A549 (cell line): ENCODE measurements at regions not wholly inside any gene's neighbourhood (a gene's known extent, or its start where the extent isn't known, plus 50 kb on each side); places are given as distances from the start of the nearest gene placed in this dataset.

Experiments used
- ATAC-seq, 2 experiments: fragments of 200-7000 bp in 1 of 2; fragments of >200 bp in 1 of 2; cut with Nextera tagmentation in 1 of 2; cut with Tn5 transposase in 1 of 2; 3 replicates each; pipeline versions ENCODE4 v1.8.0 to v1.9.1; 2018 to 2020; ENCODE audit warnings: mild to moderate bottlenecking in 1 of 2, moderate library complexity in 1 of 2
- CTCF ChIA-PET: fragments of 300-600 bp; sonication (Branson Sonifier 250); formaldehyde crosslinking; extraction: SDS; loops from one replicate; lab custom pipeline; 2021; ENCODE audit warnings: antibody characterized with exemption, inconsistent platforms; lab: Yijun Ruan, JAX
- POLR2A ChIA-PET: fragments of 350-600 bp; formaldehyde crosslinking; extraction: SDS; loops from one replicate; lab custom pipeline; 2021; ENCODE audit warnings: antibody characterized with exemption, inconsistent platforms; lab: Yijun Ruan, JAX
- DNase-seq, 2 experiments: peaks; one replicate each; pipeline versions ENCODE4 v3.0.0 to v3.0.0-alpha.2; 2011 to 2016; ENCODE audit warnings: low read depth in 1 of 2, low spot score in 1 of 2
- FAIRE-seq: peaks from 2 replicates; lab custom pipeline; 2011; peaks lifted over from hg19 to GRCh38; lab: Jason Lieb, UNC
- H3K27ac ChIP-seq, 2 experiments: fragments of >200 bp; sonication (Bioruptor Twin); formaldehyde crosslinking; 3 replicates each; pipeline ENCODE4 v1.5.1; 2016 to 2017
- H3K4me1 ChIP-seq: fragments of >200 bp; sonication (Bioruptor Twin); formaldehyde crosslinking; 3 replicates; pipeline ENCODE4 v1.6.1; 2016
- H3K4me2 ChIP-seq: fragments of >200 bp; sonication (Bioruptor Twin); formaldehyde crosslinking; 3 replicates; pipeline ENCODE4 v1.6.1; 2016
- H3K4me3 ChIP-seq: fragments of >200 bp; sonication (Bioruptor Twin); formaldehyde crosslinking; 3 replicates; pipeline ENCODE4 v1.5.1; 2016
- H3K9me3 ChIP-seq: fragments of >200 bp; sonication (Bioruptor Twin); formaldehyde crosslinking; 3 replicates; pipeline ENCODE4 v1.6.1; 2016
- CBX2 ChIP-seq: fragments of 200-600 bp; sonication (generic); IDR thresholded peaks from 2 replicates; pipeline ENCODE4 v1.6.1; 2016; ENCODE audit warnings: low read depth, mild to moderate bottlenecking, borderline replicate concordance
- CTCF ChIP-seq: fragments of >200 bp; sonication (Bioruptor Twin); formaldehyde crosslinking; IDR thresholded peaks from 3 replicates; pipeline ENCODE4 v1.5.1; 2016
- E2F6 ChIP-seq: IDR thresholded peaks from 2 replicates; pipeline ENCODE4 v1.6.1; 2012; ENCODE audit warnings: low read depth, borderline replicate concordance
- EP300 ChIP-seq, 2 experiments: fragments of >200 bp; sonication (Bioruptor Twin); formaldehyde crosslinking; IDR thresholded peaks; 2 replicates in 1 of 2; 3 replicates in 1 of 2; pipeline ENCODE4 v1.6.1; 2016 to 2017
- ESRRA ChIP-seq: fragments of 150-350 bp; IDR thresholded peaks from 2 replicates; pipeline ENCODE4 v1.6.1; 2014; ENCODE audit warnings: mild to moderate bottlenecking, low read length, borderline replicate concordance
- FOSB ChIP-seq: fragments of 250-450 bp; sonication (Bioruptor Pico); IDR thresholded peaks from 2 replicates; pipeline ENCODE4 v1.5.0; 2020; ENCODE audit warnings: mild to moderate bottlenecking, moderate library complexity
- FOSL2 ChIP-seq, 2 experiments: fragments of 450-650 bp in 1 of 2; fragments of >200 bp in 1 of 2; sonication (Bioruptor Twin) in 1 of 2; formaldehyde crosslinking; IDR thresholded peaks; 2 replicates each; pipeline versions ENCODE4 v1.5.0 to v1.6.1; 2016 to 2020; ENCODE audit warnings: mild to moderate bottlenecking in 1 of 2, moderate library complexity in 1 of 2
- FOXS1 ChIP-seq: fragments of 250-450 bp; sonication (Bioruptor Pico); IDR thresholded peaks from 2 replicates; pipeline ENCODE4 v1.5.0; 2020; ENCODE audit warnings: mild to moderate bottlenecking, moderate library complexity
- HES2 ChIP-seq: fragments of >200 bp; sonication (Bioruptor Twin); formaldehyde crosslinking; IDR thresholded peaks from 2 replicates; pipeline ENCODE4 v1.6.1; 2016
- HEYL ChIP-seq: fragments of 250-450 bp; sonication (Bioruptor Pico); IDR thresholded peaks from 2 replicates; pipeline ENCODE4 v1.8.0; 2021; ENCODE audit warnings: mild to moderate bottlenecking, moderate library complexity
- HOXA7 ChIP-seq: fragments of 250-450 bp; sonication (Bioruptor Pico); IDR thresholded peaks from 2 replicates; pipeline ENCODE4 v1.5.0; 2020; ENCODE audit warnings: mild to moderate bottlenecking, moderate library complexity
- HOXB5 ChIP-seq: fragments of 250-450 bp; sonication (Bioruptor Pico); IDR thresholded peaks from 2 replicates; pipeline ENCODE4 v1.5.0; 2020; ENCODE audit warnings: mild to moderate bottlenecking, moderate library complexity
- KDM5A ChIP-seq: fragments of 200-600 bp; sonication (generic); IDR thresholded peaks from 2 replicates; pipeline ENCODE4 v1.6.1; 2016; ENCODE audit warnings: antibody characterized with exemption, mild to moderate bottlenecking
- MAFK ChIP-seq: fragments of 450-650 bp; IDR thresholded peaks from 2 replicates; pipeline ENCODE4 v1.6.1; 2014; ENCODE audit not compliant: partially characterized antibody
- MAX ChIP-seq: IDR thresholded peaks from 2 replicates; pipeline ENCODE4 v1.6.1; 2012
- MAZ ChIP-seq: fragments of 150-350 bp; IDR thresholded peaks from 2 replicates; pipeline ENCODE4 v1.6.1; 2014; ENCODE audit warnings: antibody characterized with exemption, low read depth, low read length, borderline replicate concordance
- MYC ChIP-seq: IDR thresholded peaks from 2 replicates; pipeline ENCODE4 v1.6.1; 2012; ENCODE audit warnings: mild to moderate bottlenecking, inconsistent platforms, low read length, improper control_type of control experiment, borderline replicate concordance
- NR3C1 ChIP-seq: fragments of >200 bp; sonication (Bioruptor Twin); formaldehyde crosslinking; IDR thresholded peaks from 3 replicates; pipeline ENCODE4 v1.6.1; 2017
- PBX3 ChIP-seq: IDR thresholded peaks from 2 replicates; pipeline ENCODE4 v1.6.1; 2012
- PHF8 ChIP-seq: fragments of 200-600 bp; sonication (generic); IDR thresholded peaks from 2 replicates; pipeline ENCODE4 v1.6.1; 2016; ENCODE audit warnings: low read depth, mild to moderate bottlenecking, antibody characterized with exemption, moderate library complexity, borderline replicate concordance
- POLR2A ChIP-seq: IDR thresholded peaks from 2 replicates; pipeline ENCODE4 v1.6.1; 2012; ENCODE audit warnings: mild to moderate bottlenecking, low read length
- RAD21 ChIP-seq, 2 experiments: fragments of >200 bp in 1 of 2; sonication (Bioruptor Twin) in 1 of 2; formaldehyde crosslinking in 1 of 2; IDR thresholded peaks in 1 of 2; conservative IDR thresholded peaks in 1 of 2; 2 replicates in 1 of 2; 3 replicates in 1 of 2; pipeline ENCODE4 v1.6.1; 2012 to 2018; ENCODE audit warnings: inconsistent platforms in 1 of 2
- RARB ChIP-seq: fragments of 250-450 bp; sonication (Bioruptor Pico); IDR thresholded peaks from 2 replicates; pipeline ENCODE4 v1.8.0; 2021; ENCODE audit warnings: mild to moderate bottlenecking, moderate library complexity
- SMC3 ChIP-seq: fragments of >200 bp; sonication (Bioruptor Twin); formaldehyde crosslinking; IDR thresholded peaks from 3 replicates; pipeline ENCODE4 v1.6.1; 2018; ENCODE audit warnings: inconsistent platforms
- SREBF2 ChIP-seq: fragments of 450-650 bp; IDR thresholded peaks from 2 replicates; pipeline ENCODE4 v1.6.1; 2014; ENCODE audit warnings: mild to moderate bottlenecking, moderate library complexity
- TFCP2L1 ChIP-seq: fragments of 250-450 bp; sonication (Bioruptor Pico); IDR thresholded peaks from 2 replicates; pipeline ENCODE4 v1.5.0; 2021; ENCODE audit warnings: mild to moderate bottlenecking
- ZNF302 ChIP-seq: fragments of 250-450 bp; sonication (Bioruptor Pico); IDR thresholded peaks from 2 replicates; pipeline ENCODE4 v1.9.0; 2021; ENCODE audit warnings: inconsistent platforms, mild to moderate bottlenecking, moderate library complexity
- ZSCAN20 ChIP-seq: fragments of 250-450 bp; sonication (Bioruptor Pico); IDR thresholded peaks from 2 replicates; pipeline ENCODE4 v1.8.0; 2022; ENCODE audit warnings: mild to moderate bottlenecking, moderate library complexity
- WGBS: methylation state at CpG from one replicate; pipeline ENCODE4 v1.1.6; 2017; ENCODE audit errors: missing lambda C conversion rate; 5-methylcytosine and 5-hydroxymethylcytosine counted together

- TF ChIP-seq EP300 (IDR thresholded peaks at IDR 0.05) (no peak), E2F6 (no peak), CBX2 (no peak), FOSL2 (IDR thresholded peaks at IDR 0.05) (no peak), FOSL2 (CRISPR knock-in tag; IDR thresholded peaks at IDR 0.05) (no peak), MYC (no peak)
- TF ChIP-seq, all 56 proteins: peak for 0
Observed at GRCh38 chr6:2581611-2582010, 169.1 kb downstream of the MYLK4 start (continued).

GRCh38 chr6:2581011-2581410 is 169.7 kb downstream of the MYLK4 start:
- ATAC-seq = no peak
- WGBS = 63% methylated on average over 4 of the region's 4 CpGs
- Histone ChIP-seq H3K4me1 (no peaks in the 10 kb centered on the region), H3K4me3 (no peak overlapping the region), H3K4me2 (no peak overlapping the region), H3K27ac (no peak overlapping the region), H3K9me3 (no peaks in the 10 kb centered on the region)
- FAIRE-seq = no peak
- ChIA-PET CTCF (no interaction called here), POLR2A (no interaction called here)
- TF ChIP-seq HOXB5 (CRISPR knock-in tag) (no peak), MYC (no peak), SMC3 (no peak), ZSCAN20 (CRISPR knock-in tag) (no peak), MAZ (no peak), RARB (CRISPR knock-in tag) (no peak), HEYL (CRISPR knock-in tag) (no peak), KDM5A (no peak), CTCF (no peak), ESRRA (no peak), HES2 (no peak), POLR2A (no peak), PHF8 (no peak), PBX3 (no peak), HOXA7 (CRISPR knock-in tag) (no peak), TFCP2L1 (CRISPR knock-in tag) (no peak), NR3C1 (no peak)
- no peak for DNase-seq

GRCh38 chr6:2579804-2580570 is 170.7 kb downstream of the MYLK4 start:
- Histone ChIP-seq H3K9me3 (no peaks in the 10 kb centered on the region), H3K4me3 (no peak overlapping the region), H3K4me2 (no peak overlapping the region), H3K27ac (no peak overlapping the region), H3K4me1 (no peaks in the 10 kb centered on the region)
- POLR2A ChIA-PET = no interaction called here
- no peak for FAIRE-seq
- CTCF ChIA-PET = no interaction called here
- TF ChIP-seq HES2 (no peak), MAFK (no peak), ZSCAN20 (CRISPR knock-in tag) (no peak), EP300 (IDR thresholded peaks at IDR 0.05) (no peak), HOXA7 (CRISPR knock-in tag) (no peak), ESRRA (no peak), HOXB5 (CRISPR knock-in tag) (no peak), SREBF2 (no peak), POLR2A (no peak), MAX (no peak), PHF8 (no peak), FOSB (CRISPR knock-in tag) (no peak), FOSL2 (IDR thresholded peaks at IDR 0.05) (no peak), FOSL2 (CRISPR knock-in tag; IDR thresholded peaks at IDR 0.05) (no peak), NR3C1 (no peak), SMC3 (no peak), ZNF302 (CRISPR knock-in tag) (no peak), TFCP2L1 (CRISPR knock-in tag) (no peak), RAD21 (conservative IDR thresholded peaks at IDR 0.05 in 1 of 2, IDR thresholded peaks at IDR 0.05 in 1 of 2) (no peak), FOXS1 (CRISPR knock-in tag) (no peak)
- TF ChIP-seq, all 56 proteins: peak for 0
- WGBS = 86% methylated on average over 14 of the region's 14 CpGs
- DNase-seq (no peak), ATAC-seq (no peak)
